KMS-11 (cell line): ENCODE measurements at regions not wholly inside any gene's neighbourhood (a gene's known extent, or its start where the extent isn't known, plus 50 kb on each side); places are given as distances from the start of the nearest gene placed in this dataset.

Experiments used
- H2AFZ ChIP-seq: fragments of 200-600 bp; sonication (generic); 2 replicates; pipeline ENCODE4 v1.6.1; 2016; ENCODE audit warnings: antibody characterized with exemption, mixed run types, low read depth
- H3K27ac ChIP-seq: fragments of 200-600 bp; sonication (generic); 2 replicates; pipeline ENCODE4 v1.6.1; 2016; ENCODE audit warnings: mild to moderate bottlenecking, mixed run types
- H3K27me3 ChIP-seq: fragments of 200-600 bp; sonication (generic); 2 replicates; pipeline ENCODE4 v1.6.1; 2017; ENCODE audit warnings: mild to moderate bottlenecking, low read depth, mixed run types, moderate library complexity; ENCODE audit not compliant: insufficient read depth
- H3K36me3 ChIP-seq: fragments of 200-600 bp; sonication (generic); 2 replicates; pipeline ENCODE4 v1.6.1; 2017; ENCODE audit warnings: mild to moderate bottlenecking, mixed run types; ENCODE audit not compliant: insufficient read depth
- H3K4me1 ChIP-seq: fragments of 200-600 bp; sonication (generic); 2 replicates; pipeline ENCODE4 v1.6.1; 2016; ENCODE audit warnings: mild to moderate bottlenecking, low read depth, mixed run types; ENCODE audit not compliant: poor library complexity, severe bottlenecking
- H3K4me2 ChIP-seq: fragments of 200-600 bp; sonication (generic); 2 replicates; pipeline ENCODE4 v1.7.0; 2016; ENCODE audit warnings: mild to moderate bottlenecking, mixed run types
- H3K4me3 ChIP-seq: fragments of 200-600 bp; sonication (generic); IDR thresholded peaks from 2 replicates; pipeline ENCODE4 v1.6.1; 2017; ENCODE audit warnings: low read depth, low read length, mixed read lengths; ENCODE audit not compliant: insufficient read depth
- H3K79me2 ChIP-seq: fragments of 200-600 bp; sonication (generic); 2 replicates; pipeline ENCODE4 v1.6.1; 2016; ENCODE audit warnings: low read depth, mixed run types; ENCODE audit not compliant: insufficient read depth
- H3K9ac ChIP-seq: fragments of 200-600 bp; sonication (generic); 2 replicates; pipeline ENCODE4 v1.6.1; 2016; ENCODE audit warnings: mild to moderate bottlenecking, mixed run types
- H4K20me1 ChIP-seq: fragments of 200-600 bp; sonication (generic); 2 replicates; pipeline ENCODE4 v1.6.1; 2016; ENCODE audit warnings: mild to moderate bottlenecking, mixed run types; ENCODE audit not compliant: insufficient read depth
- CTCF ChIP-seq: fragments of 200-600 bp; sonication (generic); conservative IDR thresholded peaks from 2 replicates; pipeline ENCODE4 v1.6.1; 2017; ENCODE audit warnings: low read depth, mild to moderate bottlenecking, antibody characterized with exemption, low read length, moderate library complexity, mixed read lengths

GRCh38 chr2:220966636-220967035 lies 605.5 kb downstream of the EPHA4 start:
- no peaks in the 10 kb centered on the region for H3K4me1 ChIP-seq
- H2AFZ ChIP-seq, result no peak overlapping the region
- H3K27me3 ChIP-seq, result no peaks in the 10 kb centered on the region
- no peaks in the 10 kb centered on the region for H3K36me3 ChIP-seq
- no peaks in the 10 kb centered on the region for H4K20me1 ChIP-seq
- no peak for TF ChIP-seq CTCF
- no peak overlapping the region for H3K9ac ChIP-seq
- H3K4me2 ChIP-seq, result no peak overlapping the region
- H3K79me2 ChIP-seq, result no peaks in the 10 kb centered on the region
- H3K27ac ChIP-seq, result no peak overlapping the region
- no peak overlapping the region for H3K4me3 ChIP-seq

GRCh38 chr2:220969348-220969747 lies 602.8 kb downstream of the EPHA4 start:
- H3K9ac ChIP-seq, result no peak overlapping the region
- no peaks in the 10 kb centered on the region for H3K79me2 ChIP-seq
- H3K36me3 ChIP-seq, result no peaks in the 10 kb centered on the region
- H3K4me1 ChIP-seq, result no peaks in the 10 kb centered on the region
- no peak overlapping the region for H3K4me3 ChIP-seq
- H4K20me1 ChIP-seq, result no peaks in the 10 kb centered on the region
- H3K27ac ChIP-seq, result no peak overlapping the region
- H3K27me3 ChIP-seq, result no peaks in the 10 kb centered on the region
- no peak overlapping the region for H2AFZ ChIP-seq
- H3K4me2 ChIP-seq, result no peak overlapping the region
- no peak for TF ChIP-seq CTCF

GRCh38 chr2:220980966-220981675 lies 591.0 kb downstream of the EPHA4 start:
- Histone ChIP-seq H3K4me3 (no peak overlapping the region), H3K36me3 (no peaks in the 10 kb centered on the region), H4K20me1 (no peaks in the 10 kb centered on the region), H2AFZ (no peak overlapping the region), H3K9ac (no peak overlapping the region), H3K4me2 (no peak overlapping the region), H3K79me2 (no peaks in the 10 kb centered on the region), H3K4me1 (no peaks in the 10 kb centered on the region), H3K27ac (no peak overlapping the region), H3K27me3 (no peaks in the 10 kb centered on the region)
- TF ChIP-seq CTCF, result no peak

- Histone ChIP-seq H3K4me3 (no peak overlapping the region), H3K36me3 (no peaks in the 10 kb centered on the region), H3K4me1 (no peaks in the 10 kb centered on the region), H3K4me2 (no peak overlapping the region), H3K27me3 (no peaks in the 10 kb centered on the region), H3K79me2 (no peaks in the 10 kb centered on the region), H2AFZ (no peak overlapping the region), H3K27ac (no peak overlapping the region), H4K20me1 (no peaks in the 10 kb centered on the region), H3K9ac (no peak overlapping the region)
- no peak for TF ChIP-seq CTCF
Observed at GRCh38 chr2:220981926-220982325, 590.2 kb downstream of the EPHA4 start.
